Suprapubic skin (tissue), 4 donors: ENCODE measurements at regions not wholly inside any gene's neighbourhood (a gene's known extent, or its start where the extent isn't known, plus 50 kb on each side); places are given as distances from the start of the nearest gene placed in this dataset.

ENCODE experiments used
- DNase-seq, 2 donors: peaks; one replicate each; pipeline ENCODE4 v3.0.0-alpha.2; 2019; ENCODE audit warnings: low spot score in 2 of 2
- H3K27ac ChIP-seq: fragments of 200-600 bp; sonication (generic); one replicate; pipeline ENCODE4 v1.5.1; 2019
- H3K27me3 ChIP-seq: fragments of 200-600 bp; sonication (generic); one replicate; pipeline ENCODE4 v1.5.1; 2019
- H3K36me3 ChIP-seq: fragments of 200-600 bp; sonication (generic); one replicate; pipeline ENCODE4 v1.5.1; 2019
- H3K4me1 ChIP-seq: fragments of 200-600 bp; sonication (generic); one replicate; pipeline ENCODE4 v1.5.1; 2019
- H3K4me3 ChIP-seq: fragments of 200-600 bp; sonication (generic); one replicate; pipeline ENCODE4 v1.5.1; 2019; ENCODE audit warnings: mild to moderate bottlenecking
- H3K9me3 ChIP-seq: fragments of 200-600 bp; sonication (generic); one replicate; pipeline ENCODE4 v1.5.1; 2019
- EP300 ChIP-seq: sonication (generic); formaldehyde crosslinking; IDR thresholded peaks from one replicate; pipeline ENCODE4 v1.6.1; 2017; ENCODE audit warnings: antibody characterized with exemption
- POLR2A ChIP-seq, 2 donors: fragments of 450-650 bp; IDR thresholded peaks; one replicate each; pipeline ENCODE4 v1.6.1; 2017; ENCODE audit warnings: antibody characterized with exemption in 2 of 2, mild to moderate bottlenecking in 2 of 2, moderate library complexity in 2 of 2
- POLR2AphosphoS5 ChIP-seq, 3 donors: sonication (generic); formaldehyde crosslinking; IDR thresholded peaks; one replicate each; pipeline ENCODE4 v1.6.1; 2017; ENCODE audit warnings: antibody characterized with exemption in 3 of 3
- WGBS: methylation state at CpG from one replicate; pipeline ENCODE4 v1.1.5; 2018; 5-methylcytosine and 5-hydroxymethylcytosine counted together
- TF ChIP-seq, protein P1 (sequence below), 2 donors: fragments of 200-600 bp in 1 of 2; fragments of 450-650 bp in 1 of 2; sonication (generic) in 1 of 2; IDR thresholded peaks; one replicate each; pipeline ENCODE4 v1.5.1; 2016 to 2019; ENCODE audit warnings: antibody characterized with exemption in 2 of 2, mild to moderate bottlenecking in 1 of 2, moderate library complexity in 1 of 2

DNA sequence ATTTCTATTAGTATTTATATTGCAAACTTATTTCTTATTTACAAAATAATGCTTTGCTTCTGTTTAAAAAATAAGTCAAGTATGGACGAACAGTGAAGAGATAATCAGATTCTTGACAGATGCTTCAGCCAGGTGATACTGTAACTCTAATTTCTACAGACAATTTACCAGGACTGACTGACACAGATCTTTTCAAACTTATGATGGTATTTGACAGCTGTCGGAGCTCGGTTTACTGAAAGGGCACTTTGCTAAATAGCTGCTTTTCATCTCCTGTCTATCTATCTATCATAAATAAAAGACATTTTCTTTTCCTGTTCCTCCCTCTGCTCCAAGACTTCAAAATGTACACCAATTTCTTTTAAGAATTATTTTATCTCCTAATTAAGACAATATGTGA lies 422.5 kb upstream of the SLC8A1 start:
- Histone ChIP-seq H3K9me3 (no peaks in the 10 kb centered on the region), H3K4me3 (no peak overlapping the region), H3K27ac (no peak overlapping the region), H3K4me1 (no peaks in the 10 kb centered on the region), H3K36me3 (no peaks in the 10 kb centered on the region), H3K27me3 (no peaks in the 10 kb centered on the region)
- no peak for DNase-seq
- WGBS, result 82% methylated on average over 3 of the region's 3 CpGs
- TF ChIP-seq POLR2A (IDR thresholded peaks at IDR 0.05) (no peak), EP300 (no peak), POLR2AphosphoS5 (IDR thresholded peaks at IDR 0.05) (no peak)
- TF ChIP-seq, protein P1, sequence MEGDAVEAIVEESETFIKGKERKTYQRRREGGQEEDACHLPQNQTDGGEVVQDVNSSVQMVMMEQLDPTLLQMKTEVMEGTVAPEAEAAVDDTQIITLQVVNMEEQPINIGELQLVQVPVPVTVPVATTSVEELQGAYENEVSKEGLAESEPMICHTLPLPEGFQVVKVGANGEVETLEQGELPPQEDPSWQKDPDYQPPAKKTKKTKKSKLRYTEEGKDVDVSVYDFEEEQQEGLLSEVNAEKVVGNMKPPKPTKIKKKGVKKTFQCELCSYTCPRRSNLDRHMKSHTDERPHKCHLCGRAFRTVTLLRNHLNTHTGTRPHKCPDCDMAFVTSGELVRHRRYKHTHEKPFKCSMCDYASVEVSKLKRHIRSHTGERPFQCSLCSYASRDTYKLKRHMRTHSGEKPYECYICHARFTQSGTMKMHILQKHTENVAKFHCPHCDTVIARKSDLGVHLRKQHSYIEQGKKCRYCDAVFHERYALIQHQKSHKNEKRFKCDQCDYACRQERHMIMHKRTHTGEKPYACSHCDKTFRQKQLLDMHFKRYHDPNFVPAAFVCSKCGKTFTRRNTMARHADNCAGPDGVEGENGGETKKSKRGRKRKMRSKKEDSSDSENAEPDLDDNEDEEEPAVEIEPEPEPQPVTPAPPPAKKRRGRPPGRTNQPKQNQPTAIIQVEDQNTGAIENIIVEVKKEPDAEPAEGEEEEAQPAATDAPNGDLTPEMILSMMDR (IDR thresholded peaks at IDR 0.05), result no peak

DNA sequence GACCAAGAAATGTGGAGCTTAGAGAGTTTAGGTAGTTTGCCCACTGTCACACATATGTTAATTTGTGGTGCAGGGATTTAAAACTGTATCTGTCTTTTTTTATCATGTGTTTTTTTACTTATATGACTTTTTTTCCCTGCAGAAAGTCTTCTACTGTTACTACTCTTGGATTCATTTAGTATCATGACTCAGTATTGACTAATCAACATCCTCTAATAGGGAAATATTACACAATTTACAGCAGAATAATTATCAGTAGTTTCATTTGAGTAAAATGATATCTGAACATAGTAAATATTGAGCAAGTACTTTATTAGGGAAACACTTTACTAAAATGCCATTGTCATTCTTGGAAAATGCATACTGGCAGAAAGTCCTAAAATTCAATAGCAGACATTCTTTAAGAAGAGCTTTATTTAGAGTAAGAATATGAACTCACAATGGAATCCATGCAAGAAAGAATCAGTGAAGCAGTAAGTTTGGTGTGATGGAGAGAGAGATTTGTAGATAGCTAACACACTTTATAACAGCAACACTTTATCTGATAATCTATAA lies 425.9 kb upstream of the SLC8A1 start:
- Histone ChIP-seq H3K36me3 (no peaks in the 10 kb centered on the region), H3K4me1 (no peaks in the 10 kb centered on the region), H3K27me3 (no peaks in the 10 kb centered on the region), H3K9me3 (no peaks in the 10 kb centered on the region), H3K4me3 (no peak overlapping the region), H3K27ac (no peak overlapping the region)
- no peak for DNase-seq
- no peak for TF ChIP-seq EP300
- TF ChIP-seq POLR2A (IDR thresholded peaks at IDR 0.05), result no peak
- TF ChIP-seq, protein P1 (IDR thresholded peaks at IDR 0.05), result no peak
- no peak for TF ChIP-seq POLR2AphosphoS5 (IDR thresholded peaks at IDR 0.05)

DNA sequence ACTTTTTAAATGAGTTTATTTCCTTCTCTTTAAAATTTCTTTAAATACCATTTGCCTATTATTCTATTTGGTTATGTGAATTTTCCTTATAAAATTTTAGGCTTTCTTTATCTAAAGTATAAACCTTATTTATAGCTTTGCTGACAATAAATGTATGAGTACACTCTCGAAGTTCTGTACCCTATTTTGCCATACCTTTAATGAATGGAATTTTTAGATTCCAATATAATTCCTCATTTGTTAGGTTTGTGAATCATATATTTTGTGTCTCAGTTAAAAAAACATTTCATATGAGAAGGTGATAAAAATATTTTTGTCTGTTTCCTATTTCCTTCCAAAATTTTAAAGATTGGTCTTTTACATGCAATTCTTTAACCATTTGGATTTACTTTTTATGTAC lies 427.4 kb upstream of the SLC8A1 start:
- H3K27ac ChIP-seq, result no peak overlapping the region
- no peak overlapping the region for H3K4me3 ChIP-seq
- no peaks in the 10 kb centered on the region for H3K36me3 ChIP-seq
- no peaks in the 10 kb centered on the region for H3K27me3 ChIP-seq
- no peaks in the 10 kb centered on the region for H3K4me1 ChIP-seq
- 66% methylated on average over 1 of the region's 1 CpG for whole genome bisulfite sequencing
- no peaks in the 10 kb centered on the region for H3K9me3 ChIP-seq
- DNase-seq, result no peak
- no peak for TF ChIP-seq POLR2A (IDR thresholded peaks at IDR 0.05)
- no peak for TF ChIP-seq EP300
- TF ChIP-seq, protein P1 (IDR thresholded peaks at IDR 0.05), result no peak
- no peak for TF ChIP-seq POLR2AphosphoS5 (IDR thresholded peaks at IDR 0.05)

DNA sequence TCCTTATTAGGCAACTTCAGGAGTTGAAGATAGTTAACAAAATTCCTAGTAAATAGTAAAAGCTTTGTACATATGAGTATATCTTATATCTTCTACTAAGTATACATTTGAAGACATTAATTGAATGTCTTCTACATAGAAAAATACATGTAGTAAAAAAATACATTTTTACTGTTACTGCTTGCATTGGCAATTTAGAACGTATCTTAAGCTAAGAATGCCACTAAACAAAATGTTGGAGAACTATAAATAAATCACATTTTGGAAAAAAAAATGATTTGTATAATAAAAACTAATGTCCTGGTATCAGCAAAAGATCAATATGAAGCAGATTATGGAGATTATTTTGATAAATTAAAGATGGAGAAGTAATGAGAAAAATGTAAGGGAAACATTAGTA lies 434.2 kb upstream of the SLC8A1 start:
- TF ChIP-seq EP300, result no peak
- TF ChIP-seq, protein P1 (IDR thresholded peaks at IDR 0.05), result no peak
- no peak for TF ChIP-seq POLR2A (IDR thresholded peaks at IDR 0.05)
- WGBS, result 64% methylated on average over 1 of the region's 1 CpG
- H3K9me3 ChIP-seq, result no peaks in the 10 kb centered on the region
- no peak overlapping the region for H3K27ac ChIP-seq
- no peaks in the 10 kb centered on the region for H3K36me3 ChIP-seq
- H3K4me1 ChIP-seq, result no peaks in the 10 kb centered on the region
- no peak for DNase-seq
- H3K27me3 ChIP-seq, result no peaks in the 10 kb centered on the region
- no peak overlapping the region for H3K4me3 ChIP-seq

DNA sequence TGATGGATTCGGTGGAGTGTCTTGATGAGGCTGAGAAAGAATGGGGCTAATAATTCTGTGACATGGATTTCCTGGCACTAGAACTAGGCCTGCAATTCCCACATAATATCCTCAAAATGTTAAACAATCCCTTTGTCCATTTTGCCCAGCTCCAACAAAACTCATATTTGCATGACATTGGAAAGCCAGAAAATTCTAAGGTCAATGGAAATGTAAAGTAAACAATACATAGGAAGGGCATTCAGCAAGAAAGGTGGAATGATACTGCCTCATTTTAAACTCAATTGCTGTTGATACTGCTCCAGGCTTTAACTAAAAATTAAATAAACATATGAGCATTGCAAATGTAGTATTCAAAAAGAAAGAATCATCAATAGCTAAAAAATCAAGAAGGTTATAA lies 434.8 kb upstream of the SLC8A1 start:
- H3K27me3 ChIP-seq, result no peaks in the 10 kb centered on the region
- no peak for DNase-seq
- H3K4me1 ChIP-seq, result no peaks in the 10 kb centered on the region
- H3K36me3 ChIP-seq, result no peaks in the 10 kb centered on the region
- 86% methylated on average over 1 of the region's 1 CpG for WGBS
- H3K4me3 ChIP-seq, result no peak overlapping the region
- H3K9me3 ChIP-seq, result no peaks in the 10 kb centered on the region
- TF ChIP-seq POLR2A (IDR thresholded peaks at IDR 0.05) (no peak), EP300 (no peak), POLR2AphosphoS5 (IDR thresholded peaks at IDR 0.05) (no peak)
- TF ChIP-seq, protein P1 (IDR thresholded peaks at IDR 0.05), result no peak
- no peak overlapping the region for H3K27ac ChIP-seq
